ENCODE measurements at regions not wholly inside any gene's neighbourhood (a gene's known extent, or its start where the extent isn't known, plus 50 kb on each side); places are given as distances from the start of the nearest gene placed in this dataset.

DNA sequence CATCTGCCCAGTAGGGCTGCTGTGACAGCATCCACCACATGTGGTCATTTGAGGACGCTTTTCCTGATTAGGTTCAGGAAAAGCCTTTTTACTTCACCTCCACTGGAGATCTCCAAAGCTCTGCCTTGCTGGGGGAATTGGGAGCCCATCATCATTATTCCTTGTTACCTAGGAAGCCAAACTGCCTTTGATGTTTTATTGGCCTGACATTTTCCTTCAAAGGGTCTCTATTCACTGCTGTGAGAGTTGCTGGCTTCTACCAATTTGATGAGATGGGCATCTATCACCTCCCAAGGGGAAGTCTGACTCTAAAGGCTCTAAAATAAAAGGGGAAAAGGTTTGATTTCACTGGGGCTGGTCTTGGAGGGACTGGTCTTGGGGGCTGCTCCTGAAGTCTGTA is 678.6 kb downstream of the PTPRU start:
- TF ChIP-seq POLR2AphosphoS5 (IDR thresholded peaks at IDR 0.05) (no peak), POLR2A (IDR thresholded peaks at IDR 0.05) (no peak)
- TF ChIP-seq, protein P1, sequence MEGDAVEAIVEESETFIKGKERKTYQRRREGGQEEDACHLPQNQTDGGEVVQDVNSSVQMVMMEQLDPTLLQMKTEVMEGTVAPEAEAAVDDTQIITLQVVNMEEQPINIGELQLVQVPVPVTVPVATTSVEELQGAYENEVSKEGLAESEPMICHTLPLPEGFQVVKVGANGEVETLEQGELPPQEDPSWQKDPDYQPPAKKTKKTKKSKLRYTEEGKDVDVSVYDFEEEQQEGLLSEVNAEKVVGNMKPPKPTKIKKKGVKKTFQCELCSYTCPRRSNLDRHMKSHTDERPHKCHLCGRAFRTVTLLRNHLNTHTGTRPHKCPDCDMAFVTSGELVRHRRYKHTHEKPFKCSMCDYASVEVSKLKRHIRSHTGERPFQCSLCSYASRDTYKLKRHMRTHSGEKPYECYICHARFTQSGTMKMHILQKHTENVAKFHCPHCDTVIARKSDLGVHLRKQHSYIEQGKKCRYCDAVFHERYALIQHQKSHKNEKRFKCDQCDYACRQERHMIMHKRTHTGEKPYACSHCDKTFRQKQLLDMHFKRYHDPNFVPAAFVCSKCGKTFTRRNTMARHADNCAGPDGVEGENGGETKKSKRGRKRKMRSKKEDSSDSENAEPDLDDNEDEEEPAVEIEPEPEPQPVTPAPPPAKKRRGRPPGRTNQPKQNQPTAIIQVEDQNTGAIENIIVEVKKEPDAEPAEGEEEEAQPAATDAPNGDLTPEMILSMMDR (IDR thresholded peaks at IDR 0.05 in 8 of 11, conservative IDR thresholded peaks at IDR 0.05 in 3 of 11), result no peak

Measured in spleen (tissue), 7 donors.